ENCODE measurements at regions not wholly inside any gene's neighbourhood (a gene's known extent, or its start where the extent isn't known, plus 50 kb on each side); places are given as distances from the start of the nearest gene placed in this dataset.

DNA sequence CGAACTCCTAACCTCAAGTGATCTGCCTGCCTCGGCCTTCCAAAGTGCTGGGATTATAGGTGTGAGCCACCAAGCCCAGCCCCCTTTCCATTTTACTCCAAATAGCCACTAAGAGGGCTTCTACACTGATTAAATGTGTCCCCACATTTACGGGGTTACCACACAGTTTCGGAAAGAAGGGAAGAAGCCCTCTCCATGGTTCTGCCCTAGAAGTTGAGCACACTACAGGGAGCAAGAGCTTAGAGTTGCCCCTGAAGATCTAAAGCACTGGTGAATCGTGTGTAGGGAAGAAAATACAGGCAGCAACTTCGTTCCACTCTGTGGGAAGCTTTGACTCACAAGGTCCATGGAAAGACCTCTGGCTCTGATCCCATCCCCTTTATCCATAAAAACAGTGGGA, 133.0 kb upstream of the PRKCQ start:
- TF ChIP-seq FOXP1 (IDR thresholded peaks at IDR 0.05) = no peak
- no peak for TF ChIP-seq FOXP1 (CRISPR knock-in tag; IDR thresholded peaks at IDR 0.05)
- no peak for TF ChIP-seq REST (IDR thresholded peaks at IDR 0.05; ENCODE audit: borderline replicate concordance in 1 of 2, low read depth in 1 of 2, low read length in 2 of 2)
- no peak for TF ChIP-seq EP300 (IDR thresholded peaks at IDR 0.05; ENCODE audit: low read depth in 2 of 2, low read length in 2 of 2)
- no peak for TF ChIP-seq EP300 (CRISPR knock-in tag; IDR thresholded peaks at IDR 0.05; ENCODE audit: borderline replicate concordance)
- TF ChIP-seq POLR2A (IDR thresholded peaks at IDR 0.05; ENCODE audit: insufficient read depth in 1 of 2, low read depth in 2 of 2, low read length in 2 of 2) = no peak
- no peak for TF ChIP-seq BCLAF1 (IDR thresholded peaks at IDR 0.05)
- TF ChIP-seq TBP (CRISPR knock-in tag; IDR thresholded peaks at IDR 0.05) = no peak
- TF ChIP-seq NFKB2 (CRISPR knock-in tag; IDR thresholded peaks at IDR 0.05; ENCODE audit: borderline replicate concordance) = no peak
- TF ChIP-seq, protein P1, sequence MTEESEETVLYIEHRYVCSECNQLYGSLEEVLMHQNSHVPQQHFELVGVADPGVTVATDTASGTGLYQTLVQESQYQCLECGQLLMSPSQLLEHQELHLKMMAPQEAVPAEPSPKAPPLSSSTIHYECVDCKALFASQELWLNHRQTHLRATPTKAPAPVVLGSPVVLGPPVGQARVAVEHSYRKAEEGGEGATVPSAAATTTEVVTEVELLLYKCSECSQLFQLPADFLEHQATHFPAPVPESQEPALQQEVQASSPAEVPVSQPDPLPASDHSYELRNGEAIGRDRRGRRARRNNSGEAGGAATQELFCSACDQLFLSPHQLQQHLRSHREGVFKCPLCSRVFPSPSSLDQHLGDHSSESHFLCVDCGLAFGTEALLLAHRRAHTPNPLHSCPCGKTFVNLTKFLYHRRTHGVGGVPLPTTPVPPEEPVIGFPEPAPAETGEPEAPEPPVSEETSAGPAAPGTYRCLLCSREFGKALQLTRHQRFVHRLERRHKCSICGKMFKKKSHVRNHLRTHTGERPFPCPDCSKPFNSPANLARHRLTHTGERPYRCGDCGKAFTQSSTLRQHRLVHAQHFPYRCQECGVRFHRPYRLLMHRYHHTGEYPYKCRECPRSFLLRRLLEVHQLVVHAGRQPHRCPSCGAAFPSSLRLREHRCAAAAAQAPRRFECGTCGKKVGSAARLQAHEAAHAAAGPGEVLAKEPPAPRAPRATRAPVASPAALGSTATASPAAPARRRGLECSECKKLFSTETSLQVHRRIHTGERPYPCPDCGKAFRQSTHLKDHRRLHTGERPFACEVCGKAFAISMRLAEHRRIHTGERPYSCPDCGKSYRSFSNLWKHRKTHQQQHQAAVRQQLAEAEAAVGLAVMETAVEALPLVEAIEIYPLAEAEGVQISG (CRISPR knock-in tag; IDR thresholded peaks at IDR 0.05) = no peak
- no peak for TF ChIP-seq ARHGAP35 (CRISPR knock-in tag; IDR thresholded peaks at IDR 0.05; ENCODE audit: borderline replicate concordance)
- no peak for TF ChIP-seq GABPA (IDR thresholded peaks at IDR 0.05; ENCODE audit: low read depth, low read length)
- TF ChIP-seq GABPA (CRISPR knock-in tag; IDR thresholded peaks at IDR 0.05; ENCODE audit: low read depth) = no peak
- no peak for TF ChIP-seq ZNF484 (CRISPR knock-in tag; IDR thresholded peaks at IDR 0.05; ENCODE audit: borderline replicate concordance, low read depth)
- TF ChIP-seq NONO (IDR thresholded peaks at IDR 0.05) = no peak
- TF ChIP-seq NONO (CRISPR knock-in tag; conservative IDR thresholded peaks at IDR 0.05) = no peak
